NCI-H69 (cell line): ENCODE measurements at regions not wholly inside any gene's neighbourhood (a gene's known extent, or its start where the extent isn't known, plus 50 kb on each side); places are given as distances from the start of the nearest gene placed in this dataset.

Experiments used
- DNase-seq: peaks from one replicate; lab custom pipeline; 2025; lab: John Stamatoyannopoulos, UW

DNA sequence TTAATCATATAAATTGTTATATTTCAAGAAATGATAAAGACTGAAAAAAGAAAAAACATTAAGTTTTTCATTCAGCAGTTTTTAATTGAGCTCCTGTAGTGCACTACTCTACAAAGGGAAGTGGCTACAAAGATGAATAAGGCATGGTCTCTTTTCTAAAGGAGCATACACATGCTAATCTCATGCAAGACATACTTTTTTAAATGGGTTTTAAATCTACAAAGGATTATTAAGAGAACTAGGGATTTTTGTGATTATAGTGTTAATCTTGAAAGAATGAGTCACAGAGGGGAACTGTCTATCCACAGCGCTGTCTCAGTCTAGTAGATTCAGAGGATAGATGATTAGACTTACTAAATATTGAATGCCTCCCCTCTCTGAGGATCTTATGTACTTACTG, 1722.2 kb downstream of the RPA4 start:
- DNase-seq, result no peak

DNA sequence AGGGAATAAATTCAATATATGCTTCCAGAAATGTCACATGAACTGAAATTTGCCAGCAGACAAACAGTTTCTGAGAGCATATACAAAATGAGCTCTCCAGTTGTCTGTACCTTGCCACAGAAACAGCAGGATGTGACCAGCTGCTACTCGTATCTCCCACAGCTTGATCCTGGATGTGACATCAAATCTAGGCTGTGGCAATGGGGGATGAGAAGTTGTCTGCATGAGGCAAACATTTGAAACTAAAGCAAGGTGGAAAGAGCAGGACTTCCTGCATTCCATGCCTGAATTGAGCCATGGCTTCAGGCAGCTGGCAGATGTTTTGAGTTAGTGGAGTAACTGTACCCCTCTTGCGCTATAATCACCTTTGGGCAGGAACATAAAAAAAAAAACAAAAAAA, 1724.0 kb downstream of the RPA4 start:
- no peak for DNase-seq

DNA sequence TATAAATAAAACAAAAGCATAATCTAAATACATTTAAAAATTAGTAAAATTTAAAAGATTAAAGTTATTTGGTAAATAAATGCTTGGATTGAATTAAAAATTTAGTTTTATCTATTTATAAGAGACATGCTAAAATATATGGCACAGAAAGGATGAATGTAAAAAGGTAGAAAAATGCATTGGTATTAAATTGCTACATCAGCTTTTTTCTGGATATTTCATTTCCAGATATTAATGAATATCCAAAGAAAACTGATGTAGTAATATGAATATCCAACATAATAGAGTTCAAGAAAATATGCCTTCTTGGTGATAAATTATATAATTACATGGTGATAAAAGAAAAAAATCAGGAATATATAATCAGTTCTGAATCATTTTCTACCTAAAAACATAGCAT, 1743.9 kb downstream of the RPA4 start:
- DNase-seq, result no peak

DNA sequence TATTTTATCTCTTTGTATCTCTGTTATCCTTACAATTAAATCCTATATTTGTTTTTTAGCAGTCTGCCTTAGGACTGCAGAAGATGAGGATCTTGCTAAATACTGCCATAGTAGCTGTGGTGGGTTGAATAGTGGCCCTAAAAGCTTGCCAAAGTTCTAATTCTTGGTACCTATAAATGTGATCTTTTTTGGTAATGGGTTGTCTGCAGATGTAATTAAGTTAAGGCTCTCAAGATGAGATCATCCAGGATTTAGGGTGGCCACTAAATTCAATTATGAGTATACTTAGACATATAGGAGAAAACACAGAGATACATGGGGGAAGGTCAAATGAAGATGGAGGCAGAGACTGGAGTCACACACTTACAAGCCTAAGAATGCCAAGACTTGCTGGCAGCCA, 1753.7 kb downstream of the RPA4 start:
- no peak for DNase-seq

DNA sequence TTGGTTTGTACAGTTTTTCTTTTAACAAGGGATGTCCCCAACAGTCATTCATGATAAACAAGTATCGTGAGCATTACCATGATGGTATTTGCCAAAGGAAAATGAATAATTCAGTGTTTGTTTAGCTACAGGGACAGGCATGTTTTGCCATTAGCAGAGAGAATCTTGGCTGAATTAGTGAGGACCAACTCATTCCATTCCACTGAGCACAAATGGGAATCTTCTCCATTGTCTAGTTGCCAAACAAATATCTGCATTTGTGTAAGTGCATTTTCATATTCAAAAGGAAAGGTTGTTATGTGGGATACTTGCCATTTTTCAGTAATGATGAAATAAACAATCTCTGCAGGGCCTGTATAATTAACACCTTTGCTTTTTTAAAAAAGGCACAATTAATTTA, 1762.6 kb downstream of the RPA4 start:
- DNase-seq, result no peak

DNA sequence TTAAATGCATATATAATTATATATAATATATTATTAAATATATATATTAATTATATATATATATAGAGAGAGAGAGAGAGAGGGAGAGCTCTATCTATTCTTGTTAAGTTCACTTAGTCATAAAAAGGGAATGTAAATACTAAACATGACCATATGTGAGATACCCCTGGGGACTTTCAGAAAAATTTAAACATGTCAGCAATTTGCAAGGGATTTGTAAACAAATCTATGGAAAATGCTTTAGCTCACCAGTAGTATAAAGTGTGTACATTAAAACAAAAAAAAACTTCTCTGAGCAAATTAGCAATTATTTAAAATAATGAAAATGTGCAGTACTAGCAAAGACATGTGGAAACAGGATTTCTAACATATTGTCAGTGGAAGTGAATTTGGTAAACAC, 1755.5 kb downstream of the PCDH19 start:
- no peak for DNase-seq
